Stomach (tissue), 4 donors: ENCODE measurements at regions not wholly inside any gene's neighbourhood (a gene's known extent, or its start where the extent isn't known, plus 50 kb on each side); places are given as distances from the start of the nearest gene placed in this dataset.

Experiments
- POLR2A ChIP-seq, 4 donors: fragments of 450-650 bp; IDR thresholded peaks; one replicate each; pipeline ENCODE4 v1.6.1; 2016; ENCODE audit warnings: antibody characterized with exemption in 4 of 4, control low read depth in 2 of 4, mild to moderate bottlenecking in 1 of 4, moderate library complexity in 1 of 4
- POLR2AphosphoS5 ChIP-seq, 3 donors: sonication (generic); formaldehyde crosslinking; IDR thresholded peaks; one replicate each; pipeline ENCODE4 v1.6.1; 2016; ENCODE audit warnings: antibody characterized with exemption in 3 of 3
- TF ChIP-seq, protein P1 (sequence below), 7 experiments: fragments of 450-650 bp in 4 of 7; fragments of 200-600 bp in 3 of 7; sonication (generic) in 3 of 7; IDR thresholded peaks; one replicate each; pipeline ENCODE4 v1.5.1; 2016 to 2019; ENCODE audit warnings: antibody characterized with exemption in 7 of 7, control low read depth in 2 of 7, mild to moderate bottlenecking in 1 of 7

DNA sequence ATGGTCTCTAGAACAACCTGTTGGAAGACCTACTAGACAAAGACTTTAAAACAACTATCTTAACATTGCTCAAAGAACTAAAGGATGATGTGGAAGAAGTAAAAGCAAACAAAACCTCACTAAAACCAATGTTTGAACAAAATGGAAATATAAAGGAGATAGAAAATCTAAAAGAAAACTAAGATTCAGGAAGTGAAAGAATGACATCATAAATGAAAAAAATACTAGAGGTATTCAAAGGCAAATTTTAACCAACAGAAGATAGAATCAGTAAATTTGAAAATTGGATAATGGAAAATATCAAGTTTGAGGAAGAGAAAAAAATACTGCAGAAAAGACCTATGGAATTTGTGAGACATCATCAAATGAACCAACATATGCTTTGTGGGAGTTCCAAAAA lies 914.1 kb upstream of the GJE1 start:
- TF ChIP-seq, protein P1, sequence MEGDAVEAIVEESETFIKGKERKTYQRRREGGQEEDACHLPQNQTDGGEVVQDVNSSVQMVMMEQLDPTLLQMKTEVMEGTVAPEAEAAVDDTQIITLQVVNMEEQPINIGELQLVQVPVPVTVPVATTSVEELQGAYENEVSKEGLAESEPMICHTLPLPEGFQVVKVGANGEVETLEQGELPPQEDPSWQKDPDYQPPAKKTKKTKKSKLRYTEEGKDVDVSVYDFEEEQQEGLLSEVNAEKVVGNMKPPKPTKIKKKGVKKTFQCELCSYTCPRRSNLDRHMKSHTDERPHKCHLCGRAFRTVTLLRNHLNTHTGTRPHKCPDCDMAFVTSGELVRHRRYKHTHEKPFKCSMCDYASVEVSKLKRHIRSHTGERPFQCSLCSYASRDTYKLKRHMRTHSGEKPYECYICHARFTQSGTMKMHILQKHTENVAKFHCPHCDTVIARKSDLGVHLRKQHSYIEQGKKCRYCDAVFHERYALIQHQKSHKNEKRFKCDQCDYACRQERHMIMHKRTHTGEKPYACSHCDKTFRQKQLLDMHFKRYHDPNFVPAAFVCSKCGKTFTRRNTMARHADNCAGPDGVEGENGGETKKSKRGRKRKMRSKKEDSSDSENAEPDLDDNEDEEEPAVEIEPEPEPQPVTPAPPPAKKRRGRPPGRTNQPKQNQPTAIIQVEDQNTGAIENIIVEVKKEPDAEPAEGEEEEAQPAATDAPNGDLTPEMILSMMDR (IDR thresholded peaks at IDR 0.05) = no peak
- TF ChIP-seq POLR2A (IDR thresholded peaks at IDR 0.05) (no peak), POLR2AphosphoS5 (IDR thresholded peaks at IDR 0.05) (no peak)
